HG02884 (cell line): ENCODE measurements at regions not wholly inside any gene's neighbourhood (a gene's known extent, or its start where the extent isn't known, plus 50 kb on each side); places are given as distances from the start of the nearest gene placed in this dataset.
"Not testable (repeated sequence)": the region's sequence is repeated elsewhere in the genome, so short reads cannot be mapped to it uniquely, and the experiment has no call there.

ENCODE experiments used
- ATAC-seq: cut with Tn5 transposase; IDR thresholded peaks from one replicate; pipeline ENCODE4 v1.9.1; 2021; ENCODE audit warnings: mild to moderate bottlenecking, moderate library complexity; ENCODE audit not compliant: unreplicated experiment

DNA sequence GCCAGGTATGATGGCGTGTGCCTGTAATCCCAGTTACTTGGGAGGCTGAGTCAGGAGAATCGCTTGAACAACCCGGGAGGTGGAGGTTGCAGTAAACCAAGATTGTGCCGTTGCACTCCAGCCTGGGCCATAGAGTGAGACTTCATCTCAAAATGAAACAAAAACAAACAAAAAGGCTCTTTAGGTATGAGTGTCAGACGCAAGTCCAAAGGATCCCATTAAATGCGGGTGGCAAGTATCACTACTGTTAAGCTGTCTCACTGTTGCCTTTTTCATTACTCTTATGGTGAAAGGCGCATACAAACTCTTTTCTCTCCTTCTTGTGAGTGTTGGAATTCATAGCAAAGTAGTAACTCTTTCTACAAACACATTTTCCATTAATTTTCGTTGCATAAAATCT, 688.5 kb upstream of the CHD1 start:
- no peak for ATAC-seq

DNA sequence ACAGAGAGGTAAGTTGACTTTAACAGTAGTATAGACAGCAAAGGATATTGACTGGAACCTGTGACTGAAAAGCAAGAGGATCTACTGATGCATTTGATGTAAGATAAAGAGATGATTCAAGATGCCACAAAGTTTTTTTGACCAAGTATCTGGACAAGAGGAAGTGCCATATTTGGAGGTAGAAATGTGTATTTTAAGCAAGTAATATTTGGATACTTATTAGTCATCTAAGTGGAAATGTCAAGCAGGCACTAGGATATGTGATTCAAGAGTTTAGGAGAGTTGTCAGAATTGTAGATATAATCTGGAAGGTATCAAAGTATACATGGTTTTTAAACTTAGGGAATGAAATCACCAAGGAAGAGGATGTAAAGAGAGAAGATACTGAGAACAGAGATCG, 686.1 kb upstream of the CHD1 start:
- no peak for ATAC-seq

DNA sequence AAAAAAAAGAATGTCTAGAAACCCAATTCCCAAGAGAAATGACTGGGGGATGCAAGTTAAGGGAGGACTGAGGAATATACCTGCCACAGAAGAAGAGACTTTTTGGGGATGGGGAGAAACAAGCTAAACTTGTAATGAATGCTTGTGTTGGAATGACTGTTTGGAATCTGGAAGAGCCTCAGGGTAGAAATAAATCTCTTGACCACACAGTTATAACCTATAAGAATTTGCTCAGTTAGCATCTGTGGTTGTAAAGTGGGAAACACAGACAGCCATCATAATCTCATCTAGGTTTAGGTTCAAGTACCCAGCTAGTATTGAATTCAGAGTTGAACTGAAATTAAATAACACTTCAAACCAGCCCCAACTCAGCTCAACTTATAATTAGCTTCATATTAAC, 678.3 kb upstream of the CHD1 start:
- no peak for ATAC-seq

DNA sequence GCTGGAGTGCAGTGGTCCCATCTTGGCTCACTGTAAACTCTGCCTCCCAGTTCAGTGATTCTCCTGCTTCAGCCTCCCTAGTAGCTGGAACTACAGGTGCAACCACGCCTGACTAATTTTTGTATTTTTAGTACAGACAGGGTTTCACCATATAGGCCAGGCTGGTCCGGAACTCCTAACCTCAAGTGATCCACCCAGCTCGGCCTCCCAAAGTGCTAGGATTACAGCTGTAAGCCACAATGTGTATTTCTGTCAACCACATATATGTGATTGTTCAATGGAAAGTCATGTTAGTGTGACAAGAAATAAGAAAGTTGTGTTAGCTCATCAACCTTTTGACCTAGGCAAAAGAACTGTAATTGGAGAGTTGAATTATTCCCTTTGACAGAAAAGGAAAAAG, 677.1 kb upstream of the CHD1 start:
- no peak for ATAC-seq

DNA sequence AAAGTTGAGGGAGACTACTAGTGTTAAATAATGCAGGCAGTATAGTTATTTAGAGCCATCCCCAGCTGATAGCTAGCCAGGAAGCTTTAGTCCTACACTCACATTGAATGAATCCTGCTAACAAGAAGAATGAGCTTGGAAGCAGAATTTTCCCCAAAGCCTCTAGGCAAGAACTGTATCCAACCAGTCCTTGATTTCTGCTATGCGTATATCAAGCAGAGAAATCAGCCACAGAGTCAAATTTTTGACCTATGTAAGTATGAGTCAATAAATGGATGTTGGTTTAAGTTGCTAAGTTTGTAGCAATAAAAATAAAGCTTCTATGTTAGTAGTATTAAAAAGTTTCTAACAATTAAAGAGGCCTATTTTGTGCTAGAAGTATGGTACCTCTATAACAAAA, 672.1 kb upstream of the CHD1 start:
- no peak for ATAC-seq

DNA sequence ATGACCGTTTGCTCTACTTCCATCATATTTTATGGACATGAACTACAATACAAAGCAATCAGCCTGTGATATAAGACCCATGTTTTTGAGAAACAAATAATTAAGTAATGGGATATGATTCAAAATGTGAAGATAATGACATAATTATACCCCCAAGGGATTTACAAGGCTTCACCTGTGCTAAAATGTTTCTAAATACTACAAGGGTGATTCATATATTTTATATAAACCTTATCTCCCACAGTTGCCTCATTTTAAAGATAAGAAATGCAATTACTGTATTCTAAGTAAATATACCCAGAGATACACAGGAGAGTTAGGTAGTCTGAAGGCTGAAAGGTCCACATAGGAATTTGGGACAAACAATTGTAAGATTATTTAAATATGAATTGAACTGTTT, 662.0 kb upstream of the CHD1 start:
- ATAC-seq, result no peak

DNA sequence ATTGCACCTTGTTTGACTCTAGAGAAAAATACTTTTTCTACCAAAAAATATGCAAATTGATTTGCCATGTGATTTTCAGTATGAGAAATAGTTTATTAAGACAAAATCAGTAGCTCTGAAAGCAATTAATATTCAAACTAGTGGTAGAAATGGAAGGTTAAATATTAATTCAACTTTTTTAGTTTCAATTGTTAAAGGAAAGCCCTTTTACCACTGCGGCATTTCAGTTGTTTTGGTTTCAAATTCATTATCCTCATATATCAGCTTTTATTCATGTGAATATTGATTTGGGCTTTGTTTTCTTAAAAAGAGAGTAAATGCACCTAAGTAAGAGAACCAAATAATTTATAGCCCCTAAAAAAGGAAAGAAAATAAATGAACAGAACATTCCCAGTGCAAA, 660.6 kb upstream of the CHD1 start:
- ATAC-seq, result no peak

DNA sequence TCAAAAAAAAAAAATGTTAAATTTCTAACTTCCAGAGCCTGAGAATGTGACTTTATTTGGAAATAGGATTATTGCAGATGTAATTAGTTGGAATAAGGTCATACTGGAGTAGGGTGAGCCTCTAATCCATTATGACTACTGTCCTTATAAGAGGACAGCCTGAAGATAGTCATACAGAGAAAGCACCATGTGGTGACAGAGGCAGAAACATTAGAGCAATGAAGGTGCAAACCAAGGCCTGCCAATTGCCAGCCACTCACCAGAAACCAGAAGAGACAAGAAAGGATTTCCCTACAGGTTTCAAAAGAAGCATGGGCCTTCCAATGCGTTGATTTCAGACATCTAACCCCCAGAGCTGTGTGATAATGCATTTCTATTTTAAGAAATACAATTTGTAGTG, 659.2 kb upstream of the CHD1 start:
- ATAC-seq, result no peak

DNA sequence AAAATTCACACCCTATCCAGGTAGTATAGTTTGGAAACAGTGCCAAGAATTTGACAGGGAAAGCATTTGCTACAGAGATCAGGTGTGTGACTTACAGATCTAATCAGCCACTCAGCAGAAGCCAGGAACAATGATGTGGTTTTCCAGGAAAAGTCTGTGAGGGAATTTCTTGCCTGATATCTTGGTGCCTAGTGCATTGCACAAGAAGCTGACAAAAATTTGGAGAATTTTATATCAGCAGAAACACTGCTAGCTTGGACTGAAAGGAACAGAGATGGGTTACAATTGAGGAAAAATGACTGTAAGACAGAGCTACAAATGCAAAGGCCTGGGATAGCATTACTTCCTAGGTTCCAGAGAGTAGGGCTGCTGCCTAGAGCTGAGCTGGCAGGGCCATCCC, 658.1 kb upstream of the CHD1 start:
- no peak for ATAC-seq

DNA sequence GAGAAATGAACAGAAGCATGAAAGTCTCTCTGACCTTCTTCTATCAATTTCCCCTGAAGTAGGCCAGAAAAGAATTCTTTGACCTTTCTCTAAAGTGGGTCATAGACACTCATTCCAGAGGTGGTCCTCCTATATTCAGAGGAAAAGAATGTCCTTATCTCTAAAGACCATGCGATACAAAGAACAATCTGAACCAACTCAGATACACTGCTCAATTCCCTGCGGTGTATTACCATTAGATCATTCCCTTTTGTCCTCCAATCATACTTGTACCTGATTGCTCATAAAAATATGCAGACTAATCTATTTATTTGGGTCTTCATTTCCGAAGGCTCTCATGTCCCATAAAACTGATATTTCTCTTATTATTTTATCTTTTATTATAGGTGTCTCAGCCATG, 652.4 kb upstream of the CHD1 start:
- not testable (repeated sequence) for ATAC-seq

DNA sequence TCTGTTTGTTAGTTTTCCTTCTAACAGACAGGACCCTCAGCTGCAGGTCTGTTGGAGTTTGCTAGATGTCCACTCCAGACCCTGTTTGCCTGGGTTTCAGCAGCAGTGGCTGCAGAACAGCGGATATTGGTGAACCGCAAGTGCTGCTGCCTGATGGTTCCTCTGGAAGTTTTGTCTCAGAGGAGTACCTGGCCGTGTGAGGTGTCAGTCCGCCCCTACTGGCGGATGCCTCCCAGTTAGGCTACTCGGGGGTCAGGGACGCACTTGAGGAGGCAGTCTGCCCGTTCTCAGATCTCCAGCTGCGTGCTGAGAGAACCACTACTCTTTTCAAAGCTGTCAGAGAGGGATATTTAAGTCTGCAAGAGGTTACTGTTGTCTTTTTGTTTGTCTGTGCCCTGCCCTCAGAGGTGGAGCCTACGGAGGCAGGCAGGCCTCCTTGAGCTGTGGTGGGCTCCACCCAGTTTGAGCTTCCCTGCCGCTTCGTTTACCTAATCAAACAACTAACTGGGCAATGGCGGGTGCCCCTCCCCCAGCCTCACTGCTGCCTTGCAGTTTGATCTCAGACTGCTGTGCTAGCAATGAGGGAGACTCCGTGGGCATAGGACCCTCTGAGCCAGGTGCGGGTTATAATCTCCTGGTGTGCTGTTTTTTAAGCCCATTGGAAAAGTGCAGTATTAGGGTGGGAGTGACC, 634.3 kb upstream of the CHD1 start:
- ATAC-seq, result not testable (repeated sequence)

DNA sequence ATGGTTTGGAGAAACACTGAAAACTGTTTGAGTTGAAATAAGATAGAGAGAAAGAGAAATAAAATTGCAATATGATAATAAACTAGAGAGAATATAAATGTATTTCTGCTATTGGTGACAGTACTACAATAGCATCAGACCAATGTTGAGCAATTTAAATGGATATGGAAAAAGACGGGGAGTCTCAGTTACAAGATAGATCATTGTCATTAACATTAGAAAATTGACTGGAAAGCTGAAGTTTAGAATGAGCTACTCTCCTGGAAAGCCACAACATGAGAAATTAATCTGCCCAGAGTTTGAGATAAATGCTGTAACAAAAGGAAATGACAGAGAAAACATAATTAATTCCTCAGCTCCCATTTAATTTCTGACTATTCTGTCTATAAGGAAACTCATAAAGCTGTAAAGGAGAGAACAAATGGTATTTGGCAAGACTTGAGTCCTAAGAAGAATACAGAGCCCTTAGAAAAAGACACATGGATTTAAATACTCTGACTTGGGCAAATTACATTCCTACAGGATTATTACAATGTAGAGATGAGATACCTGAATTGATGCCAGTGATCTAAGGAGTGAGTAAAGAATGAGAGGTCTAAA, 624.5 kb upstream of the CHD1 start:
- ATAC-seq, result no peak

DNA sequence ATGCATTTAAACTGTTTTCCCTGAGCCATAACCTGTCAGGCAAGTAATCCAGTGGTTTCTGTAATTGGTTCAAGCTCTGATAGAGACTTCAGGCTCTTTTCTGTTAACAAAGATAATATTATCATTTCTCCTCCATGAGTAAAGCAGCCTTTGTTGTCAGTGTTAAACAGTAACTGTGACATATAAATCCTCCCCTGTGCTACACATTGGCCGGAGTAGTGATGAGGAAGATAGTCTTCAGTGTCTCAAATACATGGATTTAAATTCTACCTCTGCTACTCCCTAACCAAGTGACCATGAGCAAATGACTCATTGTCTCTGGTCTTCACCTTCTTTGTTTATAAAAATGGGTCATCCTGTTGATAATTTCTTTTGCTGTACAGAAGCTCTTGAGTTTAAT, 615.5 kb upstream of the CHD1 start:
- no peak for ATAC-seq

DNA sequence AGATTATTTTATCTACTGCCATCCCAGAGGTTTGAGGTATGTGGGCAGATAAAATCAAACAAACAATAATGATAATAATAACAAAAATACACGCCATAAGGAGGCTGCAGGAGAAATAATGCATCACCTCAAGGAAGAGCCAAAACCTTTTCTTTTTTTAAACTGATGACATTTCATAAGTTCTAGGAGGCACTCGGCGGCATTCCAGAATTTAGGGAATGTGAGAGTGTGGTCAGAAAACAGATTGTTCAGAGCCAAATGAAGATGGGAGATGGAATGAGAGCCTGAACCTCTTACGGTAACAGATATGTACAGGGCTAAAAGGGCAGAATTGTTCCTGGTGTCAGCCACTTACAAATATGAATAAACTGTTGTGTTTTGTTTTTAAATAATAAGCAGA, 615.0 kb upstream of the CHD1 start:
- ATAC-seq, result no peak

DNA sequence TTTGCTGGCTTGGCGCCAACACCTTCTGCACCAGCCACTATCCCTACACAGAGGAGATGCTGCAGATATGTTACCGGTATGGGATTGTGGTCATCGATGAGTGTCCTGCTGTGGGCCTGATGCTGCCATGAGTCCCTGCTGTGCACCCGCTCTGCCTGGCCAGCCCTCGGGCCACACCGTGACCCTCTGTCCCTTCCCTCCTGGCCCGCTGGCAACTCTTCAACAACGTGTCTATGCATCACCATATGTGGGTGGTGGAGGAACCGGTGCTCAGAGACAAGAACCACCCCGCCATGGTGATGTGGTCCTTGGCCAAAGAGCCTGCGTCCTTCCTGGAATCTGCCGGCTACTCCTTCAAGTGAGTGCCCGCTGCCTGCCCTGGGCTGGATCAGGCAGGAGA, 605.4 kb upstream of the CHD1 start:
- not testable (repeated sequence) for ATAC-seq

DNA sequence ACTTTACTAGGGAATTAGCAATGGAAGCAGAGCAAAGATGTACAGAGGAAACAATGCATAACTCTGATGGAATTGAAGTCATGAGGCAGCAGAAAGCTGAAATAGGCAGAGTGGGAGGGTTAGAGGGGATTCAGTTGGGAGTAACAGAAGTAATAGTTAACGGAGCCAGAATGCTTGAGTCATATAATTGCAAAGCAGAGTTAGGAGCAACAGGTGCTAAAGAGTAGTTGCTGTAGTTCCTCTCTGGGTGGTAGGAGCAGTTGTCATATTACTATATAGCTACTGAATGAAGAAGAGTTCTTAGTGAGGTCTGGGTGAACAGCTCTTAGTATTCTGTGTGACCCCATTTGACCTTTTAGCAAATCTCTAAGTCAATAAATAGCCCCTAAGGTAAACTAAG, 592.9 kb upstream of the CHD1 start:
- ATAC-seq, result not testable (repeated sequence)

DNA sequence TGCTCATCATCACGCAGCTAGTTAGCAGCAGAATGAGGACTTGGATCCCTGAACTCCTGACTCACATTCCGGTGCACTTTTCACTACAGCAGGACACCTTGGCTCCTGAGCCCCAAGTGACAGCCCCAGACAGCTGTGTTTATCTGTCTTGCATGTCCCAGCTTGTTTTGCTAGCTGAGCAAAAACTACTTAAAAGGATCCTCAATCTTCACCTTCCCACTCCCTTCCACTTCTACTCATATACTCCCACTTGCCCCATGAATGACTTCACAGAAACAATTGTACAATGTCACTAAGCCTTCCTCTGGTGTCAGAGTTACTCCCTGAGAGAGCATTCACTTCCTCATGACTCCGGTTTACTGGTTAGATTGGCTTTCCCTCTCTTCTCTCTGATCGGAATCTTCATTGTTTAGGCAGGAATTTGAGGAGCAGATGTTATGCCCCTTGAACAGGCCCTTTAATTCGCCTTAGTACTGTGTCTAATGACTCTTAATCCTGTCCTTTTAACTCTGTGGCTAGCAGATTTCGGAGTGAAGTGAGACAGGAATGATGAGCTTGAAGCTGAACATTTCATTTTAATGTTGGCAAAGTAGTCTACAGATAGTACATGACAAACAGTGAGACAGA, 587.2 kb upstream of the CHD1 start:
- not testable (repeated sequence) for ATAC-seq

DNA sequence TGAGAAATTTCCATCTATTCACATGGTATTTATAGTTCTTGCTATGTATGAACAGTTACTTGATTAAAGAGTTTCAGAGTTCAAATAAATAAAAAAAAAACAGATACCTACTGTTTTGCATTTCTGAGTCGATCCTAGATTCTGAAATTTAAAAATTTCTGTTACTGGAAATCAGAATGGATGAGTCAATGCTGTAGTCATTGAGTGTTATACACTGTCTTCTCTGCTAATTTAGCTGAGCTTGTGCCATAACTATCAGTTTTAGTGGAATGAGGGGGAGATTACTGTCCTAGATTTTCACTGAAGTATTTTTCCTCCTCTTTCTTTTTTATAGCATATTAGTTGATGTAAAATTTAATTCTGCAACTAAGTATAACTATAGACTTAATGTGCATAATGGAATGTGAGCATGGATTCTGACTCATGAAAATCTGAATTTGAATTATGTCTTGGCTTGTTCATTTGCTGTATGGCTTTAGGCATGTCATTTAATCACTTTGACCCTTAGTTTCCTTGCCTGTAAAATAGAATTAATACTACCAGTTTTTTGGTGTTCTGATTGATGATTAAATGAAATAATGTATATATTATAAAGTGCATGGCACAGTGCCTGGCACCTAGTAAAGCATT, 581.5 kb upstream of the CHD1 start:
- not testable (repeated sequence) for ATAC-seq

DNA sequence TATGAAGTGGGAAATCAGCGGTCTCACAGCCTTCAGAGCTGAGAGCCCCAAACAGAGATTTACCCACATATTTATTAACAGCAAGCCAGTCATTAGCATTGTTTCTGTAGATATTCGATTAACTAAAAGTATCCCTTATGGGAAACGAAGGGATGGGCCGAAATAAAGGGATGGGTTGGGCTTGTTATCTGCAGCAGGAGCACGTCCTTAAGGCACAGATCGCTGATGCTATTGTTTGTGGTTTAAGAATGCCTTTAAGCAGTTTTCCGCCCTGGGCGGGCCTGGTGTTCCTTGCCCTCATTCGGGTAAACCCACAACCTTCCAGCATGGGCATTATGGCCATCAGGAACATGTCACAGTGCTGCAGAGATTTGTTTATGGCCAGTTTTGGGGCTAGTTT, 580.3 kb upstream of the CHD1 start:
- not testable (repeated sequence) for ATAC-seq

DNA sequence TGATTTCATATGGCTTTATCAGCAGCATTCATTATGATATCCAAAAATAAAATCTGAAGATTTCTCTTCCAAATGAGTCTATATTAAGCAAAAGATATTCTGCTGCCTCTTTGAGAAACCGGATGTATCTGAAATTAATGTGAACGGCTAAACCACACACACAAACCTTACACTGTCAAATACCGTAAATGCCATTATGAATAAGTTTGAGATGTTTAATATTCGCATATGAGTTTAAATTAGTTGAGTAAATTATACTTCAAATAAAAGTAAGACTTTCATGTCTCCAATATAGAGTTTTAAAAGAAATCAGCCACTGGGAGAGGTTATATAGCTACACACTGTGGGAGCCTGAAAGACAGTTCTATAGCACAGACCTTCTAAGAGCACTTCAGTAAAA, 566.6 kb upstream of the CHD1 start:
- ATAC-seq, result not testable (repeated sequence)

DNA sequence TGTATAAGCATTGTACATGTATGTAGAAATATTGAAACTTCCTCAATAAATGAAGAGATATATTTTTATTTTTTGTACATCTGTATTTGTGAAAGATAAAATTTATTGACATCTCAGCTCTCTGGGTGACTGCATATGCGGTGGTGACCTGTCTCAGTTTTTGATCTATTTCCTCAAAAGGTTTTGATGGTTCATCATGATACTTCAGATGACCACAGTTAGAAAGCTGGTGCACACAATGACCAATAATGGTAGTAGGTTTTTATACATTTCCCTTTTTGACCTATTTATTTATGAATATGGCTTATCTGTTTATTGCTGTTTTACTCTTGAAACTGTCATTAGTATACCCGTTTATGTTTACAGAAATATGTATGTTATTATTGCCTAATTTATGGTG, 549.6 kb upstream of the CHD1 start:
- peak; percentile 48 for ATAC-seq

DNA sequence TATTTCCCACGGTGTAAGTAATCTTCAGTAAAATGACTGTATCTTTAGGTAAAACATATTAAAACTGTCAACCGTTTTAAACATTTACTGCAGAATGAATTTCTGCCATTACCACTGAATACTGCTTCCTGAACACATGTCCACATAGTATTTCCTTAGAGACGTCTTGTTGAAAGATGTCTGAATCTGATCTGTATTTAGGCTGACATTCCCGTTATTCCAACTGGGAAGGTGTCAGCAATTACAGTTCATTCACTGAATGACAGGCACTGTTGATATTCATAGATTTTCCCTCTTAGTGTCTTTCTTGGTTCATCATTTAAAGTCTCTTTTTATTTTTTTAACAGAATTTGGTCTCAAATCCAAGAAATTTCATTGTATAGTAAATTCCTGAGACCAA, 544.5 kb upstream of the CHD1 start:
- not testable (repeated sequence) for ATAC-seq
